ENCODE measurements at regions not wholly inside any gene's neighbourhood (a gene's known extent, or its start where the extent isn't known, plus 50 kb on each side); places are given as distances from the start of the nearest gene placed in this dataset.

DNA sequence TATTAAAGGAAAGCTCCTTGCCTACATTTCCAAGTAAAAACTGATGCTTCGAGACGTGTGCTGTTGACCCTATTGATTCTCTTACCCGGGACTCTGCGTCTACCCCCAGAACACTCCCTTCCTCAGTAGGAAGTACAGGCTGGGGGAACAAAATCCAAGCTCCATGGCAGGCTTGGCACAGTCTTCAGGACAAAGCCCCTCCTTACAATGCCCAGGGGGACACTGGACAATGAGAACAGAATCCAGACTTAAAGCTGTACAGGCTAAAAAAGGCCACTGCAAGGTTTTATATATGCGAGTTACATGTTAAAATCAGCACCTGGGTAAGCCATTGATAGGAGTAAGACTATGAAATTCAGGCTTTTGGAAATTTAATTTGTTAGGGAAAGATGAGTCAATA is 250.6 kb upstream of the DAPK1 start:
- Histone ChIP-seq H3K4me2 (ENCODE audit: insufficient read depth, insufficient read length, low read length) (no peak overlapping the region), H3K9ac (ENCODE audit: extremely low read depth, insufficient read length, low read length) (no peak overlapping the region), H2BK15ac (ENCODE audit: low read depth, low read length) (no peak overlapping the region), H3K79me1 (ENCODE audit: insufficient read depth, low read depth, low read length, poor library complexity, severe bottlenecking) (no peaks in the 10 kb centered on the region), H2AFZ (ENCODE audit: low read length) (no peak overlapping the region), H2BK120ac (ENCODE audit: low read depth, low read length, poor library complexity, severe bottlenecking) (no peak overlapping the region), H2BK12ac (ENCODE audit: insufficient read length, low read depth, low read length) (no peak overlapping the region), H2AK5ac (ENCODE audit: insufficient read length, low read length) (no peak overlapping the region), H3K56ac (ENCODE audit: insufficient read length, low read depth, low read length) (no peak overlapping the region), H3K27ac (ENCODE audit: insufficient read length, low read depth, low read length) (no peak overlapping the region), H3K23ac (ENCODE audit: insufficient read length, low read depth, low read length) (no peak overlapping the region), H2BK20ac (ENCODE audit: low read depth, low read length, poor library complexity, severe bottlenecking) (no peak overlapping the region), H3K23me2 (ENCODE audit: insufficient read length, low read depth, low read length, poor library complexity, severe bottlenecking) (no peaks in the 10 kb centered on the region), H4K5ac (ENCODE audit: insufficient read length, low read depth, low read length) (no peak overlapping the region), H4K91ac (ENCODE audit: insufficient read length, low read depth, low read length) (no peak overlapping the region), H3K27me3 (ENCODE audit: insufficient read depth, low read length) (no peaks in the 10 kb centered on the region), H3T11ph (ENCODE audit: low read length) (no peak overlapping the region), H3K18ac (ENCODE audit: insufficient read length, low read depth, low read length) (no peak overlapping the region), H3K4me1 (ENCODE audit: insufficient read depth, low read length) (no peaks in the 10 kb centered on the region), H3K14ac (ENCODE audit: insufficient read depth, low read length) (no peak overlapping the region), H3K4ac (ENCODE audit: low read depth, low read length) (no peak overlapping the region), H3K79me2 (ENCODE audit: insufficient read depth, low read length) (no peaks in the 10 kb centered on the region), H4K20me1 (ENCODE audit: control insufficient read depth, insufficient read depth, insufficient read length) (no peaks in the 10 kb centered on the region), H3K9me3 (ENCODE audit: control insufficient read depth, low read depth, low read length) (no peaks in the 10 kb centered on the region), H2BK5ac (ENCODE audit: insufficient read length, low read length) (no peak overlapping the region), H4K8ac (replicated peaks; ENCODE audit: insufficient read length, low read depth, low read length) (no peak overlapping the region)
- H3K36me3 Mint-ChIP-seq (ENCODE audit: insufficient read depth in 1 of 3, low read depth in 3 of 3): no peaks in the 10 kb centered on the region
- no peak overlapping the region for H3K4me3 Mint-ChIP-seq
- H3K4me1 Mint-ChIP-seq: no peaks in the 10 kb centered on the region
- TF ChIP-seq, protein P1, sequence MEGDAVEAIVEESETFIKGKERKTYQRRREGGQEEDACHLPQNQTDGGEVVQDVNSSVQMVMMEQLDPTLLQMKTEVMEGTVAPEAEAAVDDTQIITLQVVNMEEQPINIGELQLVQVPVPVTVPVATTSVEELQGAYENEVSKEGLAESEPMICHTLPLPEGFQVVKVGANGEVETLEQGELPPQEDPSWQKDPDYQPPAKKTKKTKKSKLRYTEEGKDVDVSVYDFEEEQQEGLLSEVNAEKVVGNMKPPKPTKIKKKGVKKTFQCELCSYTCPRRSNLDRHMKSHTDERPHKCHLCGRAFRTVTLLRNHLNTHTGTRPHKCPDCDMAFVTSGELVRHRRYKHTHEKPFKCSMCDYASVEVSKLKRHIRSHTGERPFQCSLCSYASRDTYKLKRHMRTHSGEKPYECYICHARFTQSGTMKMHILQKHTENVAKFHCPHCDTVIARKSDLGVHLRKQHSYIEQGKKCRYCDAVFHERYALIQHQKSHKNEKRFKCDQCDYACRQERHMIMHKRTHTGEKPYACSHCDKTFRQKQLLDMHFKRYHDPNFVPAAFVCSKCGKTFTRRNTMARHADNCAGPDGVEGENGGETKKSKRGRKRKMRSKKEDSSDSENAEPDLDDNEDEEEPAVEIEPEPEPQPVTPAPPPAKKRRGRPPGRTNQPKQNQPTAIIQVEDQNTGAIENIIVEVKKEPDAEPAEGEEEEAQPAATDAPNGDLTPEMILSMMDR (conservative IDR thresholded peaks at IDR 0.05): no peak
- no peak overlapping the region; a peak in 1 of 7 replicates for H3K27ac Mint-ChIP-seq
- H3K27me3 Mint-ChIP-seq (ENCODE audit: low read depth): no peaks in the 10 kb centered on the region; the same call in none of the 2 replicates
- no CpG with 5 or more reads among the region's 5 CpGs for WGBS (ENCODE audit: extremely low coverage, insufficient read length, low lambda C conversion rate)
- H3K9me3 Mint-ChIP-seq: no peaks in the 10 kb centered on the region
- no peak for DNase-seq
